SIG-M5 treated with dmso at 0.1 percent for 504 hours (cell line): ENCODE measurements at regions not wholly inside any gene's neighbourhood (a gene's known extent, or its start where the extent isn't known, plus 50 kb on each side); places are given as distances from the start of the nearest gene placed in this dataset.
"Not testable (repeated sequence)": the region's sequence is repeated elsewhere in the genome, so short reads cannot be mapped to it uniquely, and the experiment has no call there.

Experiments
- DNase-seq: peaks from one replicate; lab custom pipeline; 2025; ENCODE audit not compliant: unreplicated experiment; lab: John Stamatoyannopoulos, UW

DNA sequence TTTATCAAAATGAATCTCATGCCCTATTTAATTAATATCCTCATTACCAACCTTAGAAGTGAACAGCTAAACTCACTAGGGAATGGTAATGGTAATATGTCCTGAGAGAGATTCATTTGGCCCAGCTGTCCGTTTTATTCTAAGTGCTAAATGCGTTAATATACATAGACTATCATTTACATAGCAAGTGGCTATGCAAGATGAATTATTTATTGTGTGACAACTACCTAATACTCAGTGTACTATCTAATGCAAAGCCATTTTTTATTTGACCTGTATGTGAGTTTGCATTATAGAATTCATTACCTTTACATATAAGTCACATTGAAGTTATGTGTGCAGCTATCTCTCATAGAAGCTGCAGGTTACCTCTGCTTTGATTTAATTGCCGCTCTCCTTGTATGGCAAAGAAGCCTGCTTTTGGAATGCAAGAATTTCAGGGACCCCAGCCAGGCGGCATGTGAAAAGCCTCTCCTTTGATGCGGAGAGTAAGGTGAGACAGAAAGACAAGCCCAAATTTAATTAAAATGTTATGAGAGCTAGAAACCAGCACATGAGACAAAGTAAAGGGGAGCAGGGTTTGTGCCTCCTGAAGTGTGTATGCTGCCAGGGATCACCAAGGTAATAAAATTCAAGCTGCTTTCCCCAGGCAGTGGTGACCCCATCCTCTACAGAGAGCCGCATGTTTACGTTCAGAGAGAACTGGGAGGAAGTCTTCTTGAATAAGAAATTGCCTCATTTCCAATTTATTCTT, 693.0 kb upstream of the MAP3K7 start:
- DNase-seq, result no peak

DNA sequence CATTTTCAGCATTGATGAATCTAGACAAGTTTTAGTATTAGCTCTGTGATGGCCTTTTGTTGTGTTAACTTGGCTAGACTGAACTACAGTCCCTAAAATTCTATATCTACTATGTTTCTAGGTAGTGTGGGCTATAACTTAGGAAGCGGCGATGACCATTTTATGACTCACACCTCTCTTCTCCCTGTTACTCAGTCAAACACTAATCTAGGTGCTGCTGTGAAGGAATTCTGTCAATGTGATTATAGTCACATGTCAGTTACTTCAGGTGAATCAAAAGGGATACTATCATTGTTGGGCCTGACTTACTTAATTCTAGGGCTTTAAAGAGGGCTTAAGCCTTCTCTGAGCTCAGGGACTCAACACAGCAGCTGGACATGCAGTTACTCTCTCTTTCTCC, 691.5 kb upstream of the MAP3K7 start:
- DNase-seq, result no peak

DNA sequence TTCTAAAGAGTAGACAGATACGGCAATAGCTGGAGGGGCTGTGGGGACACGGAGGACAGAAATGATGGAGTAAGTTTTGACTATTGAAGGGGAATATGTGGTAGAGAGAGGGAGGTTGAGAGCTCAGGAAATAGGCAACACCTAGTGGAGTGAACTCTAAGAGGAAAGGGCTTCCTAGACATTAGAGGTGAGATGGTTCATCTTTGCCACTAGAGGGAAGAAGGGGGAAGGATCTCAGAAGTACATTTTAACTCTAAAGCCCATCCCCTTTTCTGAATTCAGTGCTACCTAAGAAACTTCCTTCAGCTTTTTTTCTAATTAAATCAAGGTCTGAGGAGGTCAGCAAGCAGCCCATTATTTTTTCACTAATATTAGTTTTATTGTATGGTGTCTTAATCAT, 689.4 kb upstream of the MAP3K7 start:
- peak; percentile 40 for DNase-seq

DNA sequence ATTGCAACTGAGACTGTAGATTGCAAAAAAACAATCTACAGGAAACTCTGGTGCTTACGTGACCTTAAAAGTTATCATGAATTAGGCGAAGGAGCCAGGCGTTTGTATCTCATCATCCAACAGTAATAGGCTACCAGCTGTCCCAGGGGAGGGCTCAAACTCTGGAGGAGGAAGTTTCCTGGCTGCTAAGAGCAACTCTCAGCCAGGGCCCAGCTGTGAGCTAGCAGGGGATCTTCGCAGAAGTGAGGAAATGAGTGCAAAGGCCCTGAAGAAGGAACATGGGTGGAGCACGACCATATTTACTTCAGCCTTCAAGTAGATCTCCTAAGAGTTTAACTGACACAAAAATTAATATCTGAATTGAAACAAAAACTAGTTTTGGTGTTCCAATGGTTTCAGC, 686.9 kb upstream of the MAP3K7 start:
- DNase-seq, result no peak

DNA sequence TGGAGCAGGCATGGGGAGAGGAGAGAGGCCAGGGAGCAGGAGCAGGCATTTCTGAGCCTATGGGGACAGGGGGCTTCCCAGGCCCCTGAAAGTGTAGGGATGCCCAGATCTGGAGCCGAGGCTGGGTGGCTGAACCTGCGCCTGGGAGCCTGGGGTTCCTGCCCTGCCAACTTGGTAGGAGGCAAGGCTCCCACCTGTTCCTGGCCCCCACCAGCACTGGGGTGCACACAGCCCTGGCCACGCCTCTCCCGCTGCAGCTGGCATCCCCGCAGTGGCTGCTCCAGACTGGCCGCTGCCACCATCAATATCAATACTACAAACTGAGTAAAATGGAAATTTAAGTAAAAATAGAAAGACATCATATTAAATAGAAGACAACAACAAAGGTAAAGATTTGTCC, 684.9 kb upstream of the MAP3K7 start:
- DNase-seq, result no peak

DNA sequence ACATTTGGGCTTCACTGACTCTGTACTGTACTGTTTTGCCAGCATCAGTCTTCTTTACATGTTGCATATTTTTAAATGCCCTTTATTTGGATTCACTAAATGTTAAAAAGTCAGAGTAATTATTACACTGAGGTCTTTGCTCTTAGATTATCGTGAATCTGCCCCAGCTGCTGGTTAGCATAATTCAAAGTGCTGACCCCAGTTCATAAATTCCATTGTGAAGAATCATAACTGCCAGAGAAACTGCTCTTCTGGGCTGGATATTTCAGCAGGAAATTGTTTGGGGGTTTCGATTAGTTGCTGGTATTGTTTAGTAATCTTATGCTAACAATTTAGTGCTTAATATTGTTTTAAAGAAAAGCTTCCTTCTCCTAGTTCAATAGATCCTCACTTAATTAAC, 682.1 kb upstream of the MAP3K7 start:
- DNase-seq, result no peak

DNA sequence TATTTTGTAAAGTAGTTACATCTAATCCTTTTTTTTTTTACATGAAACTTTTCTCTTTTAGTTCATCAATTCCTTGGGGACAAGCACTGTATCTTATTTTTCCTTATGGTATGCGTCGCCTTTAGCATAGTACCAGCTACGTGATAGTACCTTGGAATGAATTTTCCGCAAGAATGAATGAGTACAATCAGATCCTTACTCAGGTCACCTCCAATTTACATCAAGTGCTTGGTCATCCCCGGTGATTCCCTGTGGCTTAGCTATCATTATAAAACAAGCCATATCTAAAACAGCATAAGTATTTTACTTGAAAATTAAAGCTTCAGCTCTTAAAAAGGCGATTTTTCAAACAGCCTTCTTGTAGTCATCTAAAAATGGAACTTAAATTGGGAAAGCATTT, 680.4 kb upstream of the MAP3K7 start:
- DNase-seq, result no peak

DNA sequence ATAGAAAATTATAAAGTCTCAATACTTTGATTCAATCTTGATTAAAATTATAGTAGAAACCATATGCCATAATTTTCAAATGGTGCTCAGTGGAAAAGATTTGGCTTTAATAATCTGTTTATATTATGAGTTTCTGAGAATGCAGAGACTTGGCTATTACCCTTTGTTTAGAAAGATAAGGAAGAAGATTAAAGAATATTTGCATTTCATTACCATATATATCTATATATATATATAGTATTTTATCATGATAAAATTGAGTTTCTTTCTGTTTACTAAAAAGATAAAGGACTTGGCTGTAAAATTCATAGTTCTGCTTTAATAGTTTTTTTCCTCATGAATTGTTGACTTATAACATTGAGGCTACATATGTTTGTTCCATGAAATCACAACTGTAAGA, 679.3 kb upstream of the MAP3K7 start:
- no peak for DNase-seq

DNA sequence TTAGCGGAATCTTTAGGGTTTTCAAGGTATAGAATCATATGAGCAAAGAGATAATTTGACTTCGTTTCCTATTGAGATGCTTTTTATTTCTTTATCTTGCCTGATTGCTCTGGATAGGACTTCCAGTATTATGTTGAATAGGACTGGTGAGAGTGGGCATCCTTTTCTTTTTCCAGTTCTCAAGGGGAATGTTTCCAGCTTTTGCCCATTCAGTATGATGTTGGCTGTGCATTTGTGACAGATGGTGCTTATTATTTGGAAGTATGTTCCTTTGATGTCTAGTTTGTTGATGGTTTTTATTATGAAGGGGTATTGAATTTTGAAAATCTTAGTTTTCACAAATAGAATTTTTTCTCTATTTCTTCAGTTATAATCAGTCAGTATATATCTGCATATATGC, 656.6 kb upstream of the MAP3K7 start:
- DNase-seq, result no peak

DNA sequence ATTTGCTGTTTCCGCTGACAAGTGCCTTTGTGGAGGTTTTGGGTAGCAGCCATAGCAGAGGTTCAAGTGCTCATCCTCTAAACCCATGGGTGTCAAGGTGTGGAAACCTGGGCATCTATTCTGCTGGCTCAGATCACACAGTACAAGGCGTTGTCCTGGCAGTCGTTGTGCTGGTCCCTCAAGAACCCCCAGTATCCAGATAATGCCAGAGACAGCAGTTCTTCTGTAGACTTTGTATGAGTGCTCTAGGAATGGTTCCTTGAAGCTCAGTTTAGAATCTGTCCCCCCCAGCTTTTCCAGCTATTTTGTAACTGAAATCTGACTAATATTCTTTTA, 655.7 kb upstream of the MAP3K7 start:
- DNase-seq, result no peak

DNA sequence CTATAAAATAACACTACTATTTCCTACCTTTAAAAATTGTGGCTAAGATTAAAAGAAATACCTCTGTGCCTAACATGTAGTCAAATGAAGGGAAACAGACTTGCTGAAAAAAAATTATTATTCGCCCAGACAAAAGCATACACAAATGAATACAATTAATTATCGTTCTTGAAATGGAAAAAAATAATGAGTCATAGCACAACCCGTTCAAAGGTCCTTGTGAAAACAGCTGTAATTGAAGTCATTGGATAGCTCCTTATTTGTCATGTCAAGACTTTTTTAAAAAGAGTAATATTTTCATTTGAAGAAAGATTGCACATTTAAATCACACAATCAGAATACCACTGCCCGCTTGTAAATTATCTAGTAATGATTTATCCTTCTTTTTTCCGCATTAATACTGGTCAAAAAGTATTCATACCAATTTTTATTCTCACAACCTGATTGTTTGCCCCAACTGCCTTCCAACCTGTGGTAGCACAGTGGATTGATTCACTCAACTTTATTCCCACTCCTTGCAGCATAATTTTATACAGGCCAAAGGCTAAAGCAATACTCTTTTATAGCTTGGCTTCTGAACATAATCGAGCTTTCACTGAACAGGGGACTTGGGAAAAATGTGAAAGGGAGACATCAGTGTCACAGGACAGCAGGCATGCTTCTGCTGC, 655.2 kb upstream of the MAP3K7 start:
- no peak for DNase-seq

DNA sequence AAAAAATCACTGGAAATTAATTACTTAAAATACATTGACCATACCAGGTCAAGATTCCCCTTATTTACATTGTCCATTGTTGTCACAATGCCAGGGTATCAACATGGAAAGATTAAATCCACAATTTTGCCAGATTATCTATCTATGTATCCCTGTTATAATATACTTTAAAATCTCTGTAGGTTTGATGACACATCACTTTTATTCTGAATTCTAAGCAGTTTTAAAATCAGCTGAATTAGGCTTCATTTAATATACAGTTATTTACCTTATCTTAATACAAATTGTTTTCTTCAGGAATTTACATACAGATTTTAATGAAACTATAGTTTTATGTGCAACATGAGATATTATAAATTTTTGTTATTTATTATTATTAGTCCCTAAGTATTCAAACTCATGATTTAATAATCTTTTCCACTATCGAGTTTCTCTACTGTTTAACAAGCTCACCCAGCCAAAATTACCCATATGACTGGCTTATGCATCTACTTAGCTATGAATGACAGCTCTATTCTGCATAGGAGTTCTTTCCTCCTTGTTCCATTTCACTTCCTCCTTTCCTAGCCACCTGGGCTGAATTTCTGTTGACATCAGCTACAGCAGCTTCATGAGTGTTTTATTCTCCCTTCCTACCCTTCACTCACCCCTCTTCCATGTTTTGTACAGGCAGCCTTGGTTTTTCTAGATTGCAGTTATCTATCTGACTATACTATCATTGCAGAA, 654.2 kb upstream of the MAP3K7 start:
- no peak for DNase-seq

DNA sequence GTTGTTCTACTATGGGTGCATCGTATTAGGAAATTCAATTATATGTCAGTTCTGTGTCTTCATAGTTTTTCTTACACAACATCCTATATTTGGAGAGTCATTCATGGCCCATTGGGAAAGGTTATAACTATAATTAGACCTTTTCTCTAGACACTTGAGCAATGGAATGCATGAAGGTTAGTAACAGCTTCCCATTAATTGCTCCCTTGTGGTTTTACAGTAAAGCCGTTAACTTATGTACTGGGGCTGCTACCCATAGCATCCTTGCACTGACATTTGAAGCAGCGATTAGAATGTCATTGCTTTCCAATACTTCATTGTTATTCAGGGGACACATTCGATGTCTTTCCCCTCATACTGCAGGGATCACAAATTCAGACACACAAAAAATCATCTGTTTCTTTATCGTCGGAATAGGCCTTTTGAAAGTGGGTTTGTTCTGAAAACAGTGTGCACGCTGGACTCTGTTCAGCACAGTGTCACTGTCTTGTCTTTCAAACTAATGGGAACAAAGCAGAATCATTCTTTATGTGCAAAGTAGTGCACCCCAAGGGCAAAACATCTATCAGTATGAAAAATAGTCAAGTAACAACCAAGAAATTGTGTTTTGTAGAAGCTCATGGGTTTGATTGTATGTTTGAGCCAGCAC, 634.3 kb upstream of the MAP3K7 start:
- DNase-seq, result peak; percentile 26

DNA sequence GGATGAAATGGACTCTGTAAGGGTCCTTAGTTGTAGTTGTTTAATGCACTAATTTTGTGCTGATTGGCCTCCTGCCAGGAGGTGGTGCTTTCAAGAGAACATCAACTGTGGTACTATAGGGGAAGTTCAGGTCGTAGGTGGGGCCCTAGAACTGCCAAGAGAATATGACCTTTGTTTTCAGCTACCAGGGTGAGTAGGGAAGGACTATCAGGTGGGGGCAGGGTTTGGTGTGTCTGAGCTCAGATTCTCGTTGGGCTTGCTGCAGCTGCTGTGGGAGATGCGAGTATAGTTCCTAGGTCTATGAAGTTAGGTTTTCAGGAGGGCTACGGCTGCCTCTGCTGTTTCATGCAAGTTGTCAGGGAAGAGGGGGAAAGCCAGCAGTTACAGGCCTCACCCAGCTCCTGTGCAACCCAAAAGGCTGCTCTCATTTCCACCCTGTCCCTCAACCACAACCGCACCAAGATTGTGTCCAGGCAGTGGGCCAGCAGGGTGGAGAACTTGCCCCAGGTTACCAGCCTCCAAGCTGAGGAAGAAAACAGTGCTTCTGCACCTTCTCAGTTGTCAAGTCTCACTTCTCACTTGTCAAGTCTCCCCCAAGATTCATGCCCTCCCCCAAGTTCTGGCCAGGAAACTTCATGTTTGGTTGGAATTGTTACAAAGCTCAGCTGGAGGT, 626.5 kb upstream of the MAP3K7 start:
- no peak for DNase-seq

DNA sequence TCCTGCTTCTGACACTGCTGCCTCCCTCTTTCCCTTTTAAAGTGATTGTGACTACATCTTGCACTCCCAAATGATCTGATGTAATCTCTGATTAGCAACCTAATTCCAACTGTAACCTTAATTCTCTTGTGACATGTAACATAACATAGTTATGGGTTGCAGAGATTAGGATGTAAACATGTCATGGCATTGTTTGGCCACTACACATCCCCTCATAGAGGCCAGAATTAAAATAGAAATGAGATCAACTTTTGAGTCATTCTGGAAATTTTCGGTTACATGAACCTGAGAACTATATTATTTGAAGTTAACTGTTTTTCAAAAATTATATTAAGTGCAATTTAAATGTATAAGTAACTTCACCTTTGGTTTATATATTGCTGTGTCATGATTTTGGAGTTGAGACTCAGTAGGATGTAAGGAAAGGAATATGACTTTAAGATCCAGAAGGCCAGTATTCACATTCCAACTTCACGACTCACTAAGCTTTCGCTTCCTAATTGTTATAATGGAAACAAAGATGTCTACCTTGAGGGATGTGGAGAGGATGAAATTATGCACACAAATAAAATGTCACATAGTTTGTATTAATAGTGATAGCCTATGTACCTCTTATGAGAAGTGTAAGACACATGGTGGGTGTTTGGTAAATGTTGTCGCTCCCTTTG, 611.9 kb upstream of the MAP3K7 start:
- no peak for DNase-seq

DNA sequence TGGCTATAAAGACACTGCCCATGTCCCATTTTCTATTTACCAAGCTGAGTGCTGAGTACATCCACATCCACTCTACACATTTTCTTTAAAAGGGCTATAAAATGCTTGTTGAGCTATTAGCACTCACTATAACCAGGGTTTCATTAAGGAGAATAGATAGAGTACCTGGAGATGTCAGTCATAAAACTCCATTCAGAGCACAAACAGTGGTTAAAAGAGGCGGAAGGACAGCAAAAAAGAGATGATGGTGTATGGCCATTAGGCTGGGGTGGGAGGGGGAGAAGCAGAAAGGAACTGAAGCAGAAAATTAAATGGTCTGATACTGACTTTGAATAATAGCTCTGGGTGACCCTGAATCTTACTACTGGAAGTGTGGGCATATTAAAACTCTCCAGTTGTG, 609.9 kb upstream of the MAP3K7 start:
- no peak for DNase-seq

DNA sequence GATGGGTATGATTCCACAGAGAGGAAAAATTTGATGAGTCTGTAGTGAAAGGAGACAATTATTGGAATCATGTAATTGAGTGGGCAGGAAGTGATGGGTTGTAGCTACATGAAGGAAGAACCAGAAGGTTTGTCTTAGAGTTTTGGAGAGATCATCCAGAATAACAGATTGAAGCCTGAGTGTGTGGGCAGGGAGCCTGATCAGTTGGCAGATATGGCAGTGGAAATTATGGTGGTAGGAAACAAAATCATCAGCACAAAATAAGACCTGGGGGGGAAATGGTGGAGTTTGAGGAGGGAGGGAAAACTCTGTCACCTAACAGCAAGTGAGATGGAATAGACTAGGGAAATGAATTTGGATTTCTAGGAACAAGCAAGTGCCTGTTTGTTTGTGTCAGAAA, 606.6 kb upstream of the MAP3K7 start:
- no peak for DNase-seq

DNA sequence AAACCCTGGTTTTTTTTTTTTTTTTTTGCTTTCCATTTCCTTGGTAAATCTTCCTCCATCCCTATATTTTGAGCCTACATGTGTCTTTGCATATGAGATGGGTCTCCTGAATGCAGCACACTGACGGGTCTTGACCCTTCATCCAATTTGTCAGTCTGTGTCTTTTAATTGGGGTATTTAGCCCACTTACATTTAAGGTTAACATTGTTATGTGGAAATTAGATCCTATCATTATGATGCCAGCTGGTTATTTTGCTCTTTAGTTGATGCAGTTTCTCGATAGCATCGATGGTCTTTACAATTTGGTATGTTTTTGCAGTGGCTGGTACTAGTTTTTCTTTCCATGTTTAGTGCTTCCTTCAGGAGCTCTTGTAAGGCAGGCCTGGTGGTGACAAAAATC, 603.2 kb upstream of the MAP3K7 start:
- not testable (repeated sequence) for DNase-seq

DNA sequence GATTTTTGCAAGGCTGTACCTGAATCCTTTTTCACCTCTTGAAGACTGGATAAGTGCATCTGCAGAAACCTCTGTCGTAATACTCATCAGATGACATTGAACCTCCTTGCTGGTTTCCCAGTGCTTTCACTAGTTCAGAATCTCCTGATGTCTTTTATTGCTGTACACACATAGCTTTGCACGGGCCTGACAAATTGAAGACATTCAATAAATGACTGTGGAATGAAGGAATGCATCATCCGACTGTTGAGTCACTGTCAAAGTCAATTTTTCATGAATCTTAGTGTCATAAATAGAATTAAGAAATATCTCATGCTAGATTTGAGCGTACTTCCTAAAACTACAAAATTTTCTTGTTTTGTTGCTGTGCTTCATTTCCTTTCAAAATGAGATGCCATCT, 598.2 kb upstream of the MAP3K7 start:
- no peak for DNase-seq

DNA sequence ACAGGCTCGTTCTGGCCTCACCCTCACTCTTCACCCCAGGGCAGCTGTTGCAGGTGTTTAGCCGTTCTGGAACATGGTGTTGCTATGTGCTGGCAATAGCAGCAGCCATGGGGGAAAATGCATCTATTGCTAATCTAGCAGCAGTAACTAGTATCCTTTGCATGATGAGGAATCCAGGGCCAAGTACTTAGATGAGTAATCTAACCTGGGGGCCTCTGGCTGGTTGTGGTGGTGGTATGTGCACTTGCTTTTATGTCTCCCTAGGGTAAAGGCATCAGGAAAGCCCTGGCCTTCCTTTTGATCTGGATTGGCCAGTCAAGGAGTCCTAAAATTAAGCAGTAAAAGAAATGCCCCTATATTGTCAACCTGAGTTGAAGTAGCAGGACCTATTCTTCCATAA, 594.5 kb upstream of the MAP3K7 start:
- DNase-seq, result no peak

DNA sequence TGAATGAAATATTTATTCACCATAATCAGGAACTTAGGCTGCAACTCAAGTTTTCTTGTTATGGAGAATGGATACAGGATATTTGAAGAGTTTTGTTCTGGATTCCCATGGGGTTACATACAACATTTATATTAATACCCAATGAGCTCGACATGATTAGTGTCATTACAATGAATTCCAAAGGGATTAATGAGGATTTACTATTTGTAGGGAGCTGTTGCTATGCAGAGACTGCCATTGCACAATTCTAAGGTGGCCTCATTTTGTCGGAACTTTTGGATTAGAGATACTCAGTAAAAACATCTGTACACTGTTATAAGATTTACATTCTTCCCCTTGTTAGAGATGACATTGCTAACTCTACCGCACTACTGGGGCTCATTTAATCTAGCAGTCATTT, 586.8 kb upstream of the MAP3K7 start:
- no peak for DNase-seq
